ENCODE measurements at regions not wholly inside any gene's neighbourhood (a gene's known extent, or its start where the extent isn't known, plus 50 kb on each side); places are given as distances from the start of the nearest gene placed in this dataset.

- CTCF ChIA-PET: interaction anchor here (0.6 kb wide), 1 partner anchor 89 kb away, joined by 3 read pairs; no protein-coding TSS in a partner anchor
- no peak overlapping the region for H3K27ac ChIP-seq
- POLR2A ChIA-PET (ENCODE audit: low non-redundant PET): no interaction called here
These were observed 171.8 kb upstream of the FOXN3 start for GRCh38 chr14:89588840-89589296.

GRCh38 chr14:89588016-89588415 lies 171.0 kb upstream of the FOXN3 start:
- TF ChIP-seq CTCF (conservative IDR thresholded peaks at IDR 0.05; ENCODE audit: low read depth): no peak
- ChIA-PET CTCF (no interaction called here), POLR2A (ENCODE audit: low non-redundant PET) (no interaction called here)
- no peak for DNase-seq (ENCODE audit: low spot score)
- H3K27ac ChIP-seq: no peak overlapping the region

More at GRCh38 chr14:89588840-89589296, 171.8 kb upstream of the FOXN3 start:
- no peak for TF ChIP-seq CTCF (conservative IDR thresholded peaks at IDR 0.05; ENCODE audit: low read depth)
- DNase-seq (ENCODE audit: low spot score): no peak

GRCh38 chr14:89587136-89587420 lies 170.0 kb upstream of the FOXN3 start:
- ChIA-PET CTCF (interaction anchor here (0.7 kb wide), 1 partner anchor 11 kb away, joined by 3 read pairs; no protein-coding TSS in a partner anchor), POLR2A (ENCODE audit: low non-redundant PET) (no interaction called here)
- DNase-seq (ENCODE audit: low spot score): no peak
- TF ChIP-seq CTCF (conservative IDR thresholded peaks at IDR 0.05; ENCODE audit: low read depth): no peak
- no peak overlapping the region for H3K27ac ChIP-seq

GRCh38 chr14:89586258-89587135 lies 169.5 kb upstream of the FOXN3 start:
- no peak for DNase-seq (ENCODE audit: low spot score)
- ChIA-PET CTCF (interaction anchor here (0.7 kb wide), 1 partner anchor 12 kb away, joined by 3 read pairs; no protein-coding TSS in a partner anchor), POLR2A (ENCODE audit: low non-redundant PET) (no interaction called here)
- no peak overlapping the region for H3K27ac ChIP-seq
- no peak for TF ChIP-seq CTCF (conservative IDR thresholded peaks at IDR 0.05; ENCODE audit: low read depth)

GRCh38 chr14:89578156-89578555 lies 161.1 kb upstream of the FOXN3 start:
- CTCF ChIA-PET: no interaction called here
- no peak for DNase-seq (ENCODE audit: low spot score)

GRCh38 chr14:89576960-89577359 lies 159.9 kb upstream of the FOXN3 start:
- no peak for TF ChIP-seq CTCF (conservative IDR thresholded peaks at IDR 0.05; ENCODE audit: low read depth)
- CTCF ChIA-PET: no interaction called here
- POLR2A ChIA-PET (ENCODE audit: low non-redundant PET): no interaction called here
- DNase-seq (ENCODE audit: low spot score): no peak
- no peak overlapping the region for H3K27ac ChIP-seq

More at GRCh38 chr14:89578156-89578555, 161.1 kb upstream of the FOXN3 start:
- no peak overlapping the region for H3K27ac ChIP-seq
- POLR2A ChIA-PET (ENCODE audit: low non-redundant PET): no interaction called here
- TF ChIP-seq CTCF (conservative IDR thresholded peaks at IDR 0.05; ENCODE audit: low read depth): no peak

Measured in RWPE1 (cell line).